Colonic mucosa (tissue), 4 donors: ENCODE measurements at regions not wholly inside any gene's neighbourhood (a gene's known extent, or its start where the extent isn't known, plus 50 kb on each side); places are given as distances from the start of the nearest gene placed in this dataset.

Source experiments
- DNase-seq: peaks from one replicate; pipeline ENCODE4 v3.0.0-alpha.2; 2020
- H3K27ac ChIP-seq: fragments of 200-600 bp; one replicate; pipeline ENCODE4 v1.8.0; 2021
- H3K27me3 ChIP-seq: fragments of 200-600 bp; one replicate; pipeline ENCODE4 v1.8.0; 2021
- H3K36me3 ChIP-seq: fragments of 200-600 bp; one replicate; pipeline ENCODE4 v1.8.0; 2021
- H3K4me1 ChIP-seq: fragments of 200-600 bp; one replicate; pipeline ENCODE4 v1.8.0; 2021; ENCODE audit warnings: mild to moderate bottlenecking
- H3K4me3 ChIP-seq: fragments of 200-600 bp; one replicate; pipeline ENCODE4 v1.8.0; 2021
- H3K9ac ChIP-seq, 2 donors: one replicate each; pipeline ENCODE4 v1.7.0; 2013; ENCODE audit warnings: control low read depth in 2 of 2, low read depth in 2 of 2, low read length in 2 of 2
- H3K9me3 ChIP-seq: fragments of 200-600 bp; one replicate; pipeline ENCODE4 v1.8.0; 2021
- intact Hi-C: fragments of 100-400 bp; cut with DNase I; formaldehyde crosslinking; loops from one replicate; pipeline ENCODE4 v1.14.1; 2022
- TF ChIP-seq, protein P1 (sequence below): fragments of 200-600 bp; IDR thresholded peaks from one replicate; pipeline ENCODE4 v1.8.0; 2022; ENCODE audit warnings: antibody characterized with exemption, mild to moderate bottlenecking
- donor health status: healthy.
- donor health status: DM: no; HTN: no; CAD: no.
- donor health status: DM: no; HTN: no; CAD: no.

DNA sequence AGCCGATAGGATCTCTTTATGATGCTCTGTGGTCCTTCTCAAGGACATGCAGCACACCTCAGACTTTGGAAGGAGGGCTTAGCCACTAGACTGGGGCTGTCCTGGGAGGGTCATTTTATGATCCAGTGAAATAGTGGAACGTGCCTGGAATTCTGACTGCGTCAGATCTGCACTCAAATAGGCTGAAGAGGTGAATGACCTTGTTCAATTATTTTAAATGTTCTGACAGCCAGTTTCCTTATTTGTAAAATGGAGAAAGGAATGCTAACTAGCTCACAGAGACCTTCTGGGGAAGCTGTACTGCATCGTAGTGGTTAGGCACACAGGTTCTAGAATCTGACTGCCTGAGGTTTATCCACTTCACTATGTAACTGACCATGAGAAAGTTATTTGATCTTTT, 587.5 kb downstream of the MAFB start:
- Histone ChIP-seq H3K4me3 (no peak overlapping the region), H3K36me3 (no peaks in the 10 kb centered on the region), H3K27ac (no peak overlapping the region), H3K9me3 (no peaks in the 10 kb centered on the region), H3K27me3 (no peaks in the 10 kb centered on the region), H3K4me1 (no peaks in the 10 kb centered on the region), H3K9ac (no peak overlapping the region)
- DNase-seq: no peak
- intact Hi-C loops: no loop called here
- TF ChIP-seq, protein P1, sequence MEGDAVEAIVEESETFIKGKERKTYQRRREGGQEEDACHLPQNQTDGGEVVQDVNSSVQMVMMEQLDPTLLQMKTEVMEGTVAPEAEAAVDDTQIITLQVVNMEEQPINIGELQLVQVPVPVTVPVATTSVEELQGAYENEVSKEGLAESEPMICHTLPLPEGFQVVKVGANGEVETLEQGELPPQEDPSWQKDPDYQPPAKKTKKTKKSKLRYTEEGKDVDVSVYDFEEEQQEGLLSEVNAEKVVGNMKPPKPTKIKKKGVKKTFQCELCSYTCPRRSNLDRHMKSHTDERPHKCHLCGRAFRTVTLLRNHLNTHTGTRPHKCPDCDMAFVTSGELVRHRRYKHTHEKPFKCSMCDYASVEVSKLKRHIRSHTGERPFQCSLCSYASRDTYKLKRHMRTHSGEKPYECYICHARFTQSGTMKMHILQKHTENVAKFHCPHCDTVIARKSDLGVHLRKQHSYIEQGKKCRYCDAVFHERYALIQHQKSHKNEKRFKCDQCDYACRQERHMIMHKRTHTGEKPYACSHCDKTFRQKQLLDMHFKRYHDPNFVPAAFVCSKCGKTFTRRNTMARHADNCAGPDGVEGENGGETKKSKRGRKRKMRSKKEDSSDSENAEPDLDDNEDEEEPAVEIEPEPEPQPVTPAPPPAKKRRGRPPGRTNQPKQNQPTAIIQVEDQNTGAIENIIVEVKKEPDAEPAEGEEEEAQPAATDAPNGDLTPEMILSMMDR: no peak

DNA sequence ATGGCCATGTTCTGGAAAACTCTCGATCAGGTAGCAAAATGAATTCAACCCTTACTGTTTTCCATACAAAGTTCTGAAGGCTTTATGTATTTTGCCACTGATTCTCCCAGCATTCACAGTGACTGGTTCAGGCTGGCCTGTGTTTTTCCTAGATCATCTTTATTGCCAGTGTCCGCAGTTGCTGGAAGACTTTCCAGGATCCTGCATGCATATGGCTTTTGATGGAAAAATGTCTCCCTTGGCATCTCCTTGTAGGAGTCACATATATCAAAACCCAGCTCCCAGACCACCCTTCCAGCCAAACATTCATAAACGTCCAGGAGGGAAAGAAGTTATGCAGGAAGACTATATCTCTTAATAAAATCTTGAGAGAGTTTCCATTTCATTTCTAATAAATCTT, 588.8 kb downstream of the MAFB start:
- Histone ChIP-seq H3K4me1 (no peaks in the 10 kb centered on the region), H3K27ac (no peak overlapping the region), H3K9ac (no peak overlapping the region), H3K4me3 (no peak overlapping the region), H3K27me3 (no peaks in the 10 kb centered on the region), H3K9me3 (no peaks in the 10 kb centered on the region), H3K36me3 (no peaks in the 10 kb centered on the region)
- intact Hi-C loops: no loop called here
- no peak for DNase-seq
- TF ChIP-seq, protein P1: no peak

DNA sequence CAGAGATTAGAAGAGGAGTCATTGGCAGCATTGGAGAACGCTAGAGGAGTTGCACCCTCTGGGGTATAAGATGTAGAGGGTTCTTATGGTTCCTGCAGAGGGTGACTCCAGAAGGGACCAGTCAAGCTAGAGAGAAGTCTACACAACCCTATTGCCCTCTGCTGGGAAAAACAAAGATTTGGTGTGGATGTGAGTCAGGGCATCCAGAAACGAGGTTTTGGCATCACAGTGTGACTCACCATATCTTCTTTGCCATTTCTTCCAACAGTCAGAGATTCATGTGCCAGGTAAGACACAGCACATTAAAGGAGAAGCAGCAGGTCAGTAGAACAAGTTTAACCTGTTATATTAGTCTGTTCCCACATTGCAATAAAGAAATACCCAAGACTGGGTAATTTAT, 598.8 kb downstream of the MAFB start:
- Histone ChIP-seq H3K9ac (no peak overlapping the region), H3K4me3 (no peak overlapping the region), H3K36me3 (no peaks in the 10 kb centered on the region), H3K27me3 (no peaks in the 10 kb centered on the region), H3K9me3 (no peaks in the 10 kb centered on the region), H3K4me1 (no peaks in the 10 kb centered on the region), H3K27ac (no peak overlapping the region)
- intact Hi-C loops: no loop called here
- DNase-seq: no peak
- TF ChIP-seq, protein P1: no peak

DNA sequence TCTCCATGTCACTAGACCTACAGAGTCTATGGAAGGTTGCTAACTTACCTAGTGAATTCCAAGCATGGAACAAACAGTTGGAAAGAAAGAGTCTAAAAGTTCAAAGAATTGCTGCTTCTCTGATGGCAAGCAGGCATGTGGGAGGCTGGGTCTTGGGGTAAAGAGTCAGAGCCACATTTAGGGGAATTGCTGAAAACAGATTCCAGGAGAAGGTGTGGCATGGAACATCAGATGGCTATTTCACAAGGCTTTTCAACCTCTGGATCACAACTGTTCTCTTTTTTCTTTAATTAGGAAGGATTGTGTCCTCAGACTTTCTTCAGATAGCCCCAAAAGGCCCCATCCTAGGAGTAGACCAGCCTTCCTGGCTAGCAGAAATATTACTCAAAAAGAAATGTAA, 601.5 kb downstream of the MAFB start:
- intact Hi-C loops: no loop called here
- DNase-seq: no peak
- no peaks in the 10 kb centered on the region for H3K27me3 ChIP-seq
- no peaks in the 10 kb centered on the region for H3K4me1 ChIP-seq
- H3K9me3 ChIP-seq: no peaks in the 10 kb centered on the region
- H3K4me3 ChIP-seq: no peak overlapping the region
- no peak overlapping the region for H3K27ac ChIP-seq
- H3K36me3 ChIP-seq: no peaks in the 10 kb centered on the region
- TF ChIP-seq, protein P1: no peak
- no peak overlapping the region for H3K9ac ChIP-seq

DNA sequence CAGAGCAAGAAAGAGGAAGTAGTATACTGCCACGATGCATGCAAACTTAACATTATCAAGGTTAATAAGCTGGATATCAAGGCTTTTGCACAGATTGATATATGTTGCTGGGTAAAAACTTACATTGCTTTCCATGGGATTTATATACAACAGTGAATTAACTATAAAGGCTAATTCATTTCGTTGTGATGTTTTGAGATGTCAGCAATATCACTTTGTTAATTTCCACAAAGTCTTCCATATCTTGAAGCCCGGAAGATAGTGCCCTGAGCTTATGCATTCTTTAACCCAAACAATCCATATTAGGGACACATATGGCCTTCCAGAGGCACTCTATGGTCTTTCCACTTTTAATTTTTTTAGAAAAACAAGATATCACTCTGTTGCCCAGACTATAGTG, 603.5 kb downstream of the MAFB start:
- TF ChIP-seq, protein P1: no peak
- no peak for DNase-seq
- intact Hi-C loops: no loop called here
- H3K4me3 ChIP-seq: no peak overlapping the region
- H3K27ac ChIP-seq: no peak overlapping the region
- no peaks in the 10 kb centered on the region for H3K36me3 ChIP-seq
- H3K4me1 ChIP-seq: no peaks in the 10 kb centered on the region
- no peak overlapping the region for H3K9ac ChIP-seq
- H3K27me3 ChIP-seq: no peaks in the 10 kb centered on the region
- H3K9me3 ChIP-seq: no peaks in the 10 kb centered on the region

DNA sequence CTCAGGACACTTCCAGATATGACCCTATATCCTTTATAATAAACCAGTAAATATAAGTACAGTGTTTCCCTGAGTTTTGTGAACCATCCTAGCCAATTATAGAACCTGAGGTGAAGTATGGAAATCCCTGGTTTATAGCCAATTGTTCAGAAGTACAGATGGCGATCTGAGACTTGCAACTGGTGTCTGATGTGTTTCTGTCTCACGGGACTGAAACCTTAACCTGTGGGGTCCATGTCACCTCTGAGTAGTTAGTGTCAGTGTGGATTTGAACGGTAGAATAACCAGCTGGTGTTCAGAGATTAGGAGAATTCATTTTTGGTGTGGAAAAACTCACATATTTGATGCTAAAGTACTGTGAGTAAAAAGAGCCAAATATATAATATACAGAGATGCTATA, 606.6 kb downstream of the MAFB start:
- no peak overlapping the region for H3K4me3 ChIP-seq
- no peaks in the 10 kb centered on the region for H3K36me3 ChIP-seq
- no peaks in the 10 kb centered on the region for H3K4me1 ChIP-seq
- no peaks in the 10 kb centered on the region for H3K9me3 ChIP-seq
- no peak overlapping the region for H3K27ac ChIP-seq
- no peak overlapping the region for H3K9ac ChIP-seq
- TF ChIP-seq, protein P1: no peak
- H3K27me3 ChIP-seq: no peaks in the 10 kb centered on the region
- DNase-seq: no peak
- intact Hi-C loops: no loop called here
